HG02678 (cell line): ENCODE measurements at regions not wholly inside any gene's neighbourhood (a gene's known extent, or its start where the extent isn't known, plus 50 kb on each side); places are given as distances from the start of the nearest gene placed in this dataset.
A peak's percentile ranks its signal among the peaks of the same experiment; 100 is the strongest.
"Not testable (repeated sequence)": the region's sequence is repeated elsewhere in the genome, so short reads cannot be mapped to it uniquely, and the experiment has no call there.

Experiments used
- ATAC-seq: cut with Tn5 transposase; IDR thresholded peaks from one replicate; pipeline ENCODE4 v1.9.1; 2021; ENCODE audit warnings: mild to moderate bottlenecking, moderate library complexity; ENCODE audit not compliant: unreplicated experiment

- no peak for ATAC-seq
Observed at GRCh38 chr14:30354439-30354838, 204.5 kb upstream of the G2E3 start.

GRCh38 chr14:30355431-30355913 is 203.5 kb upstream of the G2E3 start:
- peak; percentile 70 for ATAC-seq

- ATAC-seq: no peak
Observed at GRCh38 chr14:30356438-30357202, 202.3 kb upstream of the G2E3 start.

GRCh38 chr14:30357791-30358190 is 201.2 kb upstream of the G2E3 start:
- ATAC-seq: no peak

- no peak for ATAC-seq
Observed at GRCh38 chr14:30362369-30363218, 196.4 kb upstream of the G2E3 start.

- ATAC-seq: not testable (repeated sequence)
Observed at GRCh38 chr14:30363219-30363880, 195.6 kb upstream of the G2E3 start.

GRCh38 chr14:30369502-30370180 is 189.3 kb upstream of the G2E3 start:
- ATAC-seq: no peak

- no peak for ATAC-seq
Observed at GRCh38 chr14:30373053-30373452, 185.9 kb upstream of the G2E3 start.

- no peak for ATAC-seq
Observed at GRCh38 chr14:30373526-30373925, 185.4 kb upstream of the G2E3 start.

- peak; percentile 97 for ATAC-seq
Observed at GRCh38 chr14:30375296-30375892, 183.6 kb upstream of the G2E3 start.

- no peak for ATAC-seq
Observed at GRCh38 chr14:30381861-30382480, 177.0 kb upstream of the G2E3 start.

GRCh38 chr14:30385925-30386324 is 173.0 kb upstream of the G2E3 start:
- no peak for ATAC-seq

GRCh38 chr14:30387871-30388270 is 171.1 kb upstream of the G2E3 start:
- no peak for ATAC-seq

GRCh38 chr14:30389134-30389876 is 169.7 kb upstream of the G2E3 start:
- no peak for ATAC-seq

GRCh38 chr14:30389877-30390385 is 169.0 kb upstream of the G2E3 start:
- ATAC-seq: no peak

- no peak for ATAC-seq
Observed at GRCh38 chr14:30395065-30395464, 163.9 kb upstream of the G2E3 start.

GRCh38 chr14:30402846-30403245 is 156.1 kb upstream of the G2E3 start:
- ATAC-seq: no peak

- no peak for ATAC-seq
Observed at GRCh38 chr14:30403791-30404190, 155.2 kb upstream of the G2E3 start.

- not testable (repeated sequence) for ATAC-seq
Observed at GRCh38 chr14:30409508-30410015, 149.4 kb upstream of the G2E3 start.
